K562 (cell line): ENCODE measurements at regions not wholly inside any gene's neighbourhood (a gene's known extent, or its start where the extent isn't known, plus 50 kb on each side); places are given as distances from the start of the nearest gene placed in this dataset.

ENCODE experiments used
- CHCHD3 ChIP-seq: fragments of 250-450 bp; sonication (Bioruptor Pico); IDR thresholded peaks from 2 replicates; pipeline ENCODE4 v2.1.2; 2022; ENCODE audit warnings: mild to moderate bottlenecking
- CTBP1 ChIP-seq: fragments of 450-650 bp; IDR thresholded peaks from 2 replicates; pipeline ENCODE4 v1.6.1; 2016; ENCODE audit warnings: borderline replicate concordance
- HMBOX1 ChIP-seq: sonication (generic); IDR thresholded peaks from 2 replicates; pipeline ENCODE4 v1.6.1; 2016
- HMG20B ChIP-seq: fragments of 250-450 bp; sonication (Bioruptor Pico); IDR thresholded peaks from 2 replicates; pipeline ENCODE4 v1.5.0; 2021; ENCODE audit warnings: mild to moderate bottlenecking
- RBFOX2 ChIP-seq: fragments of 200-400 bp; formaldehyde crosslinking; IDR thresholded peaks from 2 replicates; pipeline ENCODE4 v1.6.1; 2017; ENCODE audit warnings: low read depth, mild to moderate bottlenecking, low read length, moderate library complexity
- RBM39 ChIP-seq: fragments of 200-400 bp; formaldehyde crosslinking; optimal IDR thresholded peaks from 2 replicates; pipeline ENCODE3; 2018; ENCODE audit warnings: low read depth, low read length
- RFX7 ChIP-seq: fragments of 250-450 bp; sonication (Bioruptor Pico); IDR thresholded peaks from 2 replicates; pipeline ENCODE4 v1.5.1; 2021; ENCODE audit warnings: mild to moderate bottlenecking
- SMARCB1 ChIP-seq: IDR thresholded peaks from 2 replicates; pipeline ENCODE4 v1.6.1; 2011; ENCODE audit warnings: improper control_type of control experiment, low read depth; ENCODE audit not compliant: insufficient read length
- U2AF1 ChIP-seq: fragments of 200-400 bp; formaldehyde crosslinking; optimal IDR thresholded peaks from 2 replicates; pipeline ENCODE3; 2017; ENCODE audit warnings: mild to moderate bottlenecking, low read depth, low read length, moderate library complexity
- YY1 ChIP-seq, 3 experiments: IDR thresholded peaks; 2 replicates each; pipeline ENCODE4 v1.6.1; 2011; ENCODE audit warnings: low read length in 2 of 3, mild to moderate bottlenecking in 2 of 3, moderate library complexity in 2 of 3, borderline replicate concordance in 1 of 3, control low read depth in 1 of 3, low read depth in 1 of 3; ENCODE audit not compliant: insufficient read depth in 3 of 3, insufficient replicate concordance in 2 of 3, control insufficient read depth in 1 of 3, insufficient read length in 1 of 3; ENCODE audit errors: extremely low read depth in 1 of 3
- ZKSCAN1 ChIP-seq: fragments of 150-350 bp; IDR thresholded peaks from 2 replicates; pipeline ENCODE4 v1.6.1; 2016; ENCODE audit warnings: low read depth, low read length
- ZNF253 ChIP-seq: fragments of 250-450 bp; sonication (Bioruptor Pico); conservative IDR thresholded peaks from 2 replicates; pipeline ENCODE4 v1.6.1; 2021; ENCODE audit warnings: mild to moderate bottlenecking
- ZNF583 ChIP-seq: fragments of 250-450 bp; sonication (Bioruptor Pico); IDR thresholded peaks from 2 replicates; pipeline ENCODE4 v1.4.0; 2020
- ZNF639 ChIP-seq, 2 experiments: fragments of 200-800 bp in 1 of 2; sonication (Bioruptor generic) in 1 of 2; sonication (generic) in 1 of 2; formaldehyde crosslinking in 1 of 2; IDR thresholded peaks in 1 of 2; conservative IDR thresholded peaks in 1 of 2; 2 replicates each; pipeline versions ENCODE4 v1.5.0 to v1.6.1; 2016 to 2020; ENCODE audit warnings: missing compliant biosample characterization in 1 of 2, missing genetic modification characterization in 1 of 2, missing genetic modification reagents in 1 of 2
- TF ChIP-seq, protein P1 (sequence below): fragments of 250-450 bp; sonication (Bioruptor Pico); IDR thresholded peaks from 2 replicates; pipeline ENCODE4 v1.4.0; 2020
- TF ChIP-seq, protein P2 (sequence below), 2 experiments: fragments of 450-650 bp in 1 of 2; sonication (generic) in 1 of 2; formaldehyde crosslinking in 1 of 2; IDR thresholded peaks in 1 of 2; conservative IDR thresholded peaks in 1 of 2; 2 replicates each; pipeline versions ENCODE4 v1.6.1 to v1.8.1; 2016 to 2023; ENCODE audit warnings: mild to moderate bottlenecking in 2 of 2, moderate library complexity in 2 of 2, inconsistent platforms in 1 of 2, missing genetic modification reagents in 1 of 2

DNA sequence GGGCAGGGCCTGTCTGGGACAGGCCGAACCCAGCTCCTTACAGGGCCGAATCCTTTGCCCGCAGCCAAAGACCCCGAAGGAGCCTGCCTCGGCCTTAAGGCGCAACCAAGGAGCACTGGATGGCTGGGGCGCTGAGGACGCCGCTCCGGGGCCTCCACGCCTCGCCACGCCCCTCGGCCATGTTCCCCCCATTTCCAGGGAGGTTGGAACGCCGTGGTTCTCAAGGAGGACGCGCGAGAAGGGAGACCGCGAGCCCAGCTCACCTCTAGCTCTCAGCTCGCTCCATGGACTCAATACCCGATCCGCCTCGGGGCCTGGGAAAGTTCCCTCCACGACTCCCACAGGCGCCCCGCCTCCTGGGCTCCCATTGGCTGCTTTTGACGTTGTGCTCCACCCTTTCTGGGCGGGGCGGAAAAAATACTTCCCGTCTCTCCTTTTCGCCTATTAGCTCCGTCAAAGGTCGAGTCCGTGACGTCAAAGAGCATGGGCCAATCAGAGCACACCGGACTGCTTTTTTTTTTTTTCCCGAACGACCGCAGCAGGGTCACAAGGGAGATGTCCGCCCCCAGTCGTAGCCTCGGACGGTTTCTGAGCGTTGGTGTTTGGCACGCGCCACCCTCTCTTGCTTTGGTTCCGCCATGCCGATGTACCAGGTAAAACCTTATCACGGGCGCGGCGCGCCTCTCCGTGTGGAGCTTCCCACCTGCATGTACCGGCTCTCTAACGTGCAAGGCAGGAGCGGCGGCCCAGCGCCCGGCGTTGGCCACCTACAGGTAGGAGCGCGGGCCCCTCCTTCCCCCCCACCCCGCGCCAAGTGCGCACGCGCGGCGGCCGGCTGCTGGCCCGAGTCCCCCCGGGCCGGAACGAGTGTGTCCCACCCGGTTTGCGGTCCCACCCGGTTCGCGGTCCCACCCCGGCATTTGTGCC lies 305.7 kb downstream of the TYW1 start (continued):
- TF ChIP-seq YY1 (IDR thresholded peaks at IDR 0.05; ENCODE audit: borderline replicate concordance in 1 of 3, control insufficient read depth in 1 of 3, extremely low read depth in 1 of 3, insufficient read depth in 3 of 3, insufficient read length in 1 of 3, insufficient replicate concordance in 2 of 3, low read depth in 1 of 3, low read length in 2 of 3) (peak; percentile 23 to 69 (median 61)), CHCHD3 (CRISPR knock-in tag) (no peak), ZKSCAN1 (no peak; the same call in 1 of the 2 replicates), U2AF1 (no peak), SMARCB1 (no peak), RFX7 (no peak), HMG20B (CRISPR knock-in tag) (no peak), ZNF583 (CRISPR knock-in tag) (peak; percentile 55; the same call in 1 of the 2 replicates), CTBP1 (peak; percentile 76; the same call in 1 of the 2 replicates), HMBOX1 (no peak), ZNF253 (no peak), RBM39 (no peak), RBFOX2 (peak; percentile 94), ZNF639 (CRISPR knock-in tag; conservative IDR thresholded peaks at IDR 0.05 in 1 of 2, IDR thresholded peaks at IDR 0.05 in 1 of 2) (peak in 1 of 2 experiments; percentile 90; a peak in 2 of 4 replicates)
- TF ChIP-seq, protein P1, sequence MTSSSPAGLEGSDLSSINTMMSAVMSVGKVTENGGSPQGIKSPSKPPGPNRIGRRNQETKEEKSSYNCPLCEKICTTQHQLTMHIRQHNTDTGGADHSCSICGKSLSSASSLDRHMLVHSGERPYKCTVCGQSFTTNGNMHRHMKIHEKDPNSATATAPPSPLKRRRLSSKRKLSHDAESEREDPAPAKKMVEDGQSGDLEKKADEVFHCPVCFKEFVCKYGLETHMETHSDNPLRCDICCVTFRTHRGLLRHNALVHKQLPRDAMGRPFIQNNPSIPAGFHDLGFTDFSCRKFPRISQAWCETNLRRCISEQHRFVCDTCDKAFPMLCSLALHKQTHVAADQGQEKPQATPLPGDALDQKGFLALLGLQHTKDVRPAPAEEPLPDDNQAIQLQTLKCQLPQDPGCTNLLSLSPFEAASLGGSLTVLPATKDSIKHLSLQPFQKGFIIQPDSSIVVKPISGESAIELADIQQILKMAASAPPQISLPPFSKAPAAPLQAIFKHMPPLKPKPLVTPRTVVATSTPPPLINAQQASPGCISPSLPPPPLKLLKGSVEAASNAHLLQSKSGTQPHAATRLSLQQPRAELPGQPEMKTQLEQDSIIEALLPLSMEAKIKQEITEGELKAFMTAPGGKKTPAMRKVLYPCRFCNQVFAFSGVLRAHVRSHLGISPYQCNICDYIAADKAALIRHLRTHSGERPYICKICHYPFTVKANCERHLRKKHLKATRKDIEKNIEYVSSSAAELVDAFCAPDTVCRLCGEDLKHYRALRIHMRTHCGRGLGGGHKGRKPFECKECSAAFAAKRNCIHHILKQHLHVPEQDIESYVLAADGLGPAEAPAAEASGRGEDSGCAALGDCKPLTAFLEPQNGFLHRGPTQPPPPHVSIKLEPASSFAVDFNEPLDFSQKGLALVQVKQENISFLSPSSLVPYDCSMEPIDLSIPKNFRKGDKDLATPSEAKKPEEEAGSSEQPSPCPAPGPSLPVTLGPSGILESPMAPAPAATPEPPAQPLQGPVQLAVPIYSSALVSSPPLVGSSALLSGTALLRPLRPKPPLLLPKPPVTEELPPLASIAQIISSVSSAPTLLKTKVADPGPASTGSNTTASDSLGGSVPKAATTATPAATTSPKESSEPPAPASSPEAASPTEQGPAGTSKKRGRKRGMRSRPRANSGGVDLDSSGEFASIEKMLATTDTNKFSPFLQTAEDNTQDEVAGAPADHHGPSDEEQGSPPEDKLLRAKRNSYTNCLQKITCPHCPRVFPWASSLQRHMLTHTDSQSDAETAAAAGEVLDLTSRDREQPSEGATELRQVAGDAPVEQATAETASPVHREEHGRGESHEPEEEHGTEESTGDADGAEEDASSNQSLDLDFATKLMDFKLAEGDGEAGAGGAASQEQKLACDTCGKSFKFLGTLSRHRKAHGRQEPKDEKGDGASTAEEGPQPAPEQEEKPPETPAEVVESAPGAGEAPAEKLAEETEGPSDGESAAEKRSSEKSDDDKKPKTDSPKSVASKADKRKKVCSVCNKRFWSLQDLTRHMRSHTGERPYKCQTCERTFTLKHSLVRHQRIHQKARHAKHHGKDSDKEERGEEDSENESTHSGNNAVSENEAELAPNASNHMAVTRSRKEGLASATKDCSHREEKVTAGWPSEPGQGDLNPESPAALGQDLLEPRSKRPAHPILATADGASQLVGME (CRISPR knock-in tag): 0 out of 2 replicates have a peak, but pooled peaks have one; percentile 26
- TF ChIP-seq, protein P2, sequence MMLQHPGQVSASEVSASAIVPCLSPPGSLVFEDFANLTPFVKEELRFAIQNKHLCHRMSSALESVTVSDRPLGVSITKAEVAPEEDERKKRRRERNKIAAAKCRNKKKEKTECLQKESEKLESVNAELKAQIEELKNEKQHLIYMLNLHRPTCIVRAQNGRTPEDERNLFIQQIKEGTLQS (IDR thresholded peaks at IDR 0.05): no peak
- TF ChIP-seq, protein P2 (CRISPR knock-in tag; conservative IDR thresholded peaks at IDR 0.05): 0 out of 2 replicates have a peak, but pooled peaks have one; percentile 74
